Neural progenitor cell (in vitro differentiated cells): ENCODE measurements at regions not wholly inside any gene's neighbourhood (a gene's known extent, or its start where the extent isn't known, plus 50 kb on each side); places are given as distances from the start of the nearest gene placed in this dataset.

Experiments used
- DNase-seq: peaks from one replicate; pipeline ENCODE4 v3.0.0-alpha.2; 2016; ENCODE audit warnings: low spot score
- H2AFZ ChIP-seq: fragments of 200-600 bp; sonication (generic); replicated peaks from 2 replicates; pipeline ENCODE4 v1.6.1; 2016; ENCODE audit warnings: antibody characterized with exemption
- H3F3A ChIP-seq: fragments of 200-600 bp; sonication (generic); 2 replicates; pipeline ENCODE4 v1.6.1; 2016; ENCODE audit warnings: antibody characterized with exemption, low read depth
- H3K27ac ChIP-seq: fragments of 200-600 bp; sonication (generic); 2 replicates; pipeline ENCODE4 v1.5.1; 2016; ENCODE audit warnings: mild to moderate bottlenecking
- H3K27me3 ChIP-seq: fragments of 200-600 bp; sonication (generic); 2 replicates; pipeline ENCODE4 v1.6.1; 2016; ENCODE audit warnings: mild to moderate bottlenecking, moderate library complexity
- H3K36me3 ChIP-seq: fragments of 200-600 bp; sonication (generic); 2 replicates; pipeline ENCODE4 v1.5.1; 2016
- H3K4me1 ChIP-seq: fragments of 200-600 bp; sonication (generic); 2 replicates; pipeline ENCODE4 v1.6.1; 2016; ENCODE audit warnings: mixed run types
- H3K4me2 ChIP-seq: fragments of 200-600 bp; sonication (generic); 2 replicates; pipeline ENCODE4 v1.6.1; 2016
- H3K4me3 ChIP-seq: fragments of 200-600 bp; sonication (generic); 2 replicates; pipeline ENCODE4 v1.5.1; 2016
- H3K79me2 ChIP-seq: fragments of 200-600 bp; sonication (generic); 2 replicates; pipeline ENCODE4 v1.6.1; 2016; ENCODE audit warnings: low read depth
- H3K9ac ChIP-seq: fragments of 200-600 bp; sonication (generic); 2 replicates; pipeline ENCODE4 v1.6.1; 2016
- H3K9me3 ChIP-seq: fragments of 200-600 bp; sonication (generic); 2 replicates; pipeline ENCODE4 v1.5.1; 2016; ENCODE audit warnings: low read depth
- H4K20me1 ChIP-seq: fragments of 200-600 bp; sonication (generic); 2 replicates; pipeline ENCODE4 v1.6.1; 2016; ENCODE audit warnings: low read depth
- H3K27ac Mint-ChIP-seq: 3 replicates; pipeline ENCODE4 v1.8.0; 2021; ENCODE audit warnings: mixed read lengths
- H3K27me3 Mint-ChIP-seq: 2 replicates; pipeline ENCODE4 v1.8.0; 2022; ENCODE audit warnings: low read depth, mild to moderate bottlenecking, inconsistent platforms, moderate library complexity, mixed read lengths; ENCODE audit not compliant: insufficient read depth
- H3K36me3 Mint-ChIP-seq: 3 replicates; pipeline ENCODE4 v1.8.0; 2021; ENCODE audit warnings: mixed read lengths
- H3K4me1 Mint-ChIP-seq: 3 replicates; pipeline ENCODE4 v1.8.0; 2021; ENCODE audit warnings: mixed read lengths
- H3K4me3 Mint-ChIP-seq: 3 replicates; pipeline ENCODE4 v1.8.0; 2021; ENCODE audit warnings: mild to moderate bottlenecking, moderate library complexity, mixed read lengths
- H3K9me3 Mint-ChIP-seq: 3 replicates; pipeline ENCODE4 v1.8.0; 2020; ENCODE audit warnings: mixed read lengths
- CTCF ChIP-seq: fragments of 200-600 bp; sonication (generic); IDR thresholded peaks from 2 replicates; pipeline ENCODE4 v1.5.1; 2017; ENCODE audit warnings: antibody characterized with exemption, mild to moderate bottlenecking
- EZH2 ChIP-seq: fragments of 200-600 bp; sonication (generic); IDR thresholded peaks from 2 replicates; pipeline ENCODE4 v1.6.1; 2017; ENCODE audit warnings: antibody characterized with exemption, mild to moderate bottlenecking, moderate library complexity
- EZH2phosphoT487 ChIP-seq: fragments of 200-600 bp; sonication (generic); IDR thresholded peaks from 2 replicates; pipeline ENCODE4 v1.6.1; 2017; ENCODE audit warnings: antibody characterized with exemption

GRCh38 chr4:111628437-111628836, 516.8 kb upstream of the FAM241A start:
- TF ChIP-seq EZH2, result no peak
- no peak for TF ChIP-seq EZH2phosphoT487
- TF ChIP-seq CTCF, result no peak
- no peaks in the 10 kb centered on the region for H3K4me1 ChIP-seq
- H4K20me1 ChIP-seq, result no peaks in the 10 kb centered on the region
- no peak overlapping the region for H3K4me3 Mint-ChIP-seq
- H3K4me3 ChIP-seq, result no peak overlapping the region
- DNase-seq, result no peak
- H3K36me3 Mint-ChIP-seq, result no peaks in the 10 kb centered on the region
- H3K36me3 ChIP-seq, result no peaks in the 10 kb centered on the region
- H3K9me3 ChIP-seq, result no peaks in the 10 kb centered on the region
- H3K4me1 Mint-ChIP-seq, result no peaks in the 10 kb centered on the region
- H3F3A ChIP-seq, result no peaks in the 10 kb centered on the region
- no peak overlapping the region for H3K4me2 ChIP-seq
- no peaks in the 10 kb centered on the region for H3K79me2 ChIP-seq
- H3K27me3 Mint-ChIP-seq, result peaks cover 2% of the 10 kb centered on the region
- no peaks in the 10 kb centered on the region for H3K27me3 ChIP-seq
- no peak overlapping the region for H3K9ac ChIP-seq
- no peak overlapping the region for H3K27ac Mint-ChIP-seq
- no peak overlapping the region for H3K27ac ChIP-seq
- no peaks in the 10 kb centered on the region for H3K9me3 Mint-ChIP-seq
- peak overlapping the region; percentile 10 for H2AFZ ChIP-seq

- Histone ChIP-seq H3K27me3 (no peaks in the 10 kb centered on the region), H3K9ac (no peak overlapping the region), H3K36me3 (no peaks in the 10 kb centered on the region), H3K4me3 (no peak overlapping the region), H3K27ac (no peak overlapping the region), H2AFZ (no peak overlapping the region), H3K4me2 (no peak overlapping the region), H3F3A (no peaks in the 10 kb centered on the region), H3K9me3 (no peaks in the 10 kb centered on the region), H3K4me1 (no peaks in the 10 kb centered on the region), H3K79me2 (no peaks in the 10 kb centered on the region), H4K20me1 (no peaks in the 10 kb centered on the region)
- H3K27ac Mint-ChIP-seq, result no peak overlapping the region
- H3K9me3 Mint-ChIP-seq, result no peaks in the 10 kb centered on the region
- H3K4me1 Mint-ChIP-seq, result no peaks in the 10 kb centered on the region
- peaks cover 2% of the 10 kb centered on the region for H3K27me3 Mint-ChIP-seq
- no peaks in the 10 kb centered on the region for H3K36me3 Mint-ChIP-seq
- DNase-seq, result peak; percentile 43
- no peak for TF ChIP-seq EZH2
- peak; percentile 61 for TF ChIP-seq CTCF
- no peak overlapping the region for H3K4me3 Mint-ChIP-seq
Observed at GRCh38 chr4:111630705-111631104, 514.5 kb upstream of the FAM241A start.

GRCh38 chr4:111631215-111631999, 513.8 kb upstream of the FAM241A start:
- no peaks in the 10 kb centered on the region for H3K4me1 ChIP-seq
- H3K36me3 ChIP-seq, result no peaks in the 10 kb centered on the region
- Mint-ChIP-seq H3K27me3 (peaks cover 2% of the 10 kb centered on the region), H3K4me1 (no peaks in the 10 kb centered on the region), H3K27ac (no peak overlapping the region), H3K36me3 (no peaks in the 10 kb centered on the region), H3K9me3 (no peaks in the 10 kb centered on the region), H3K4me3 (no peak overlapping the region)
- DNase-seq, result peak; percentile 32
- H3K9me3 ChIP-seq, result no peaks in the 10 kb centered on the region
- H2AFZ ChIP-seq, result no peak overlapping the region
- TF ChIP-seq CTCF (peak; percentile 70), EZH2 (no peak)
- H3F3A ChIP-seq, result no peaks in the 10 kb centered on the region
- no peak overlapping the region for H3K27ac ChIP-seq
- H3K27me3 ChIP-seq, result no peaks in the 10 kb centered on the region
- H3K9ac ChIP-seq, result no peak overlapping the region
- no peaks in the 10 kb centered on the region for H4K20me1 ChIP-seq
- H3K4me2 ChIP-seq, result no peak overlapping the region
- H3K79me2 ChIP-seq, result no peaks in the 10 kb centered on the region
- H3K4me3 ChIP-seq, result no peak overlapping the region
